ENCODE measurements at regions not wholly inside any gene's neighbourhood (a gene's known extent, or its start where the extent isn't known, plus 50 kb on each side); places are given as distances from the start of the nearest gene placed in this dataset.

- DNase-seq (peak; percentile 77 to 88), ATAC-seq (peak; percentile 45 to 83 (median 68))
- H3K27me3 ChIP-seq (ENCODE audit: insufficient read depth in 3 of 3, low read length in 2 of 3): peaks cover 0 to 2% (median 0%) of the 10 kb centered on the region in 3 donors
- H3K36me3 ChIP-seq (ENCODE audit: insufficient read depth in 1 of 2, low read depth in 1 of 2): no peaks in the 10 kb centered on the region
- TF ChIP-seq CTCF (IDR thresholded peaks at IDR 0.05): no peak
- intact Hi-C loops (cut with DNase I): no loop called here
- no peak overlapping the region for H3K27ac ChIP-seq
- 44 to 70% (median 56%) methylated on average over 6 of the region's 6 CpGs for WGBS, 3 donors
- H3K4me1 ChIP-seq: peaks cover 12% of the 10 kb centered on the region
- H3K9me3 ChIP-seq: no peaks in the 10 kb centered on the region
- H3K4me3 ChIP-seq: no peak overlapping the region
Measured at GRCh38 chr2:71833855-71834560, 313.7 kb downstream of the CYP26B1 start.

GRCh38 chr2:71833272-71833671, 314.4 kb downstream of the CYP26B1 start:
- H3K36me3 ChIP-seq (ENCODE audit: insufficient read depth in 1 of 2, low read depth in 1 of 2): no peaks in the 10 kb centered on the region
- DNase-seq: no peak
- H3K27ac ChIP-seq: no peak overlapping the region
- H3K9me3 ChIP-seq: no peaks in the 10 kb centered on the region
- intact Hi-C loops (cut with DNase I): no loop called here
- H3K4me3 ChIP-seq: no peak overlapping the region
- TF ChIP-seq CTCF (IDR thresholded peaks at IDR 0.05): no peak
- H3K4me1 ChIP-seq: peaks cover 12% of the 10 kb centered on the region
- ATAC-seq: no peak
- WGBS, 3 donors: 86 to 98% (median 97%) methylated on average over 4 of the region's 4 CpGs
- peaks cover 0 to 2% (median 0%) of the 10 kb centered on the region in 3 donors for H3K27me3 ChIP-seq (ENCODE audit: insufficient read depth in 3 of 3, low read length in 2 of 3)

- Histone ChIP-seq H3K9me3 (no peaks in the 10 kb centered on the region), H3K4me1 (peaks cover 12% of the 10 kb centered on the region), H3K36me3 (ENCODE audit: insufficient read depth in 1 of 2, low read depth in 1 of 2) (no peaks in the 10 kb centered on the region), H3K27me3 (ENCODE audit: insufficient read depth in 3 of 3, low read length in 2 of 3) (peaks cover 0 to 2% (median 0%) of the 10 kb centered on the region in 3 donors), H3K4me3 (no peak overlapping the region), H3K27ac (no peak overlapping the region)
- no peak for TF ChIP-seq CTCF (IDR thresholded peaks at IDR 0.05)
- 74 to 89% (median 84%) methylated on average over 4 of the region's 4 CpGs for WGBS, 3 donors
- DNase-seq: no peak
- intact Hi-C loops (cut with DNase I): no loop called here
- no peak for ATAC-seq
Measured at GRCh38 chr2:71832844-71833243, 314.8 kb downstream of the CYP26B1 start.

GRCh38 chr2:71832388-71832787, 315.3 kb downstream of the CYP26B1 start:
- Histone ChIP-seq H3K27ac (no peak overlapping the region), H3K9me3 (no peaks in the 10 kb centered on the region), H3K4me1 (peaks cover 12% of the 10 kb centered on the region), H3K27me3 (ENCODE audit: insufficient read depth in 3 of 3, low read length in 2 of 3) (peaks cover 0 to 2% (median 0%) of the 10 kb centered on the region in 3 donors), H3K36me3 (ENCODE audit: insufficient read depth in 1 of 2, low read depth in 1 of 2) (no peaks in the 10 kb centered on the region), H3K4me3 (no peak overlapping the region)
- 75 to 98% (median 96%) methylated on average over 1 of the region's 1 CpG for WGBS, 3 donors
- DNase-seq (no peak), ATAC-seq (no peak)
- TF ChIP-seq CTCF (IDR thresholded peaks at IDR 0.05): no peak
- intact Hi-C loops (cut with DNase I): no loop called here

- Histone ChIP-seq H3K27ac (peak overlapping the region; percentile 51), H3K4me1 (peaks cover 12% of the 10 kb centered on the region), H3K27me3 (ENCODE audit: insufficient read depth in 3 of 3, low read length in 2 of 3) (peaks cover 0 to 2% (median 0%) of the 10 kb centered on the region in 3 donors), H3K4me3 (no peak overlapping the region), H3K36me3 (ENCODE audit: insufficient read depth in 1 of 2, low read depth in 1 of 2) (no peaks in the 10 kb centered on the region), H3K9me3 (no peaks in the 10 kb centered on the region)
- WGBS, 3 donors: 13 to 25% (median 21%) methylated on average over 7 of the region's 7 CpGs
- no peak for TF ChIP-seq CTCF (IDR thresholded peaks at IDR 0.05)
- intact Hi-C loops (cut with DNase I): no loop called here
- DNase-seq (peak; percentile 52 to 72), ATAC-seq (peak; percentile 76 to 91 (median 86))
Measured at GRCh38 chr2:71831193-71831577, 316.5 kb downstream of the CYP26B1 start.

Measured in psoas muscle (tissue), 7 donors.